ENCODE measurements at regions not wholly inside any gene's neighbourhood (a gene's known extent, or its start where the extent isn't known, plus 50 kb on each side); places are given as distances from the start of the nearest gene placed in this dataset.

GRCh38 chr17:53264730-53265129 is 558.0 kb upstream of the KIF2B start:
- Histone ChIP-seq H2BK12ac (ENCODE audit: low read length in 2 of 2) (no peak overlapping the region), H2BK120ac (ENCODE audit: low read depth, low read length) (no peak overlapping the region), H3K14ac (ENCODE audit: low read length in 2 of 2) (no peak overlapping the region), H3K27me3 (ENCODE audit: control insufficient read depth in 1 of 2, insufficient read depth in 1 of 2, low read length in 2 of 2) (no peaks in the 10 kb centered on the region), H3K18ac (ENCODE audit: low read depth in 1 of 2, low read length in 2 of 2) (no peak overlapping the region), H3K4me1 (ENCODE audit: control insufficient read depth, insufficient read depth, low read depth, low read length) (no peaks in the 10 kb centered on the region), H3K27ac (ENCODE audit: low read length, poor library complexity, severe bottlenecking) (no peak overlapping the region), H4K8ac (ENCODE audit: low read length) (no peak overlapping the region), H2AK5ac (ENCODE audit: low read length, severe bottlenecking) (no peak overlapping the region), H3K4ac (ENCODE audit: low read depth in 1 of 2, low read length in 2 of 2) (no peak overlapping the region), H3K36me3 (ENCODE audit: control insufficient read depth in 1 of 2, insufficient read depth in 2 of 2, low read depth in 1 of 2, low read length in 2 of 2) (no peaks in the 10 kb centered on the region), H3K4me2 (ENCODE audit: low read length, poor library complexity, severe bottlenecking) (no peak overlapping the region), H2AFZ (ENCODE audit: low read depth, low read length) (no peak overlapping the region), H4K91ac (ENCODE audit: low read length) (no peak overlapping the region), H3K23ac (ENCODE audit: low read length in 2 of 2) (no peak overlapping the region), H2BK15ac (ENCODE audit: low read depth, poor library complexity, severe bottlenecking) (no peak overlapping the region), H2BK5ac (ENCODE audit: low read depth, low read length, poor library complexity, severe bottlenecking) (no peak overlapping the region), H3K79me1 (replicated peaks; ENCODE audit: low read length, poor library complexity, severe bottlenecking) (no peaks in the 10 kb centered on the region), H3K9ac (ENCODE audit: low read length) (no peak overlapping the region), H3K4me3 (ENCODE audit: insufficient read depth in 1 of 2, low read depth in 1 of 2, low read length in 2 of 2) (no peak overlapping the region), H3K9me3 (ENCODE audit: control insufficient read depth, low read length) (no peaks in the 10 kb centered on the region)
- WGBS, result no CpG with 5 or more reads among the region's 1 CpG
- DNase-seq, result no peak

- Histone ChIP-seq H3K23ac (ENCODE audit: low read length in 2 of 2) (no peak overlapping the region), H2AK5ac (ENCODE audit: low read length, severe bottlenecking) (no peak overlapping the region), H2BK15ac (ENCODE audit: low read depth, poor library complexity, severe bottlenecking) (no peak overlapping the region), H2BK12ac (ENCODE audit: low read length in 2 of 2) (no peak overlapping the region), H2BK120ac (ENCODE audit: low read depth, low read length) (no peak overlapping the region), H3K4me1 (ENCODE audit: control insufficient read depth, insufficient read depth, low read depth, low read length) (no peaks in the 10 kb centered on the region), H3K9me3 (ENCODE audit: control insufficient read depth, low read length) (peaks cover 17% of the 10 kb centered on the region), H4K91ac (ENCODE audit: low read length) (no peak overlapping the region), H3K27me3 (ENCODE audit: control insufficient read depth in 1 of 2, insufficient read depth in 1 of 2, low read length in 2 of 2) (no peaks in the 10 kb centered on the region), H3K27ac (ENCODE audit: low read length, poor library complexity, severe bottlenecking) (no peak overlapping the region), H3K4me3 (ENCODE audit: insufficient read depth in 1 of 2, low read depth in 1 of 2, low read length in 2 of 2) (no peak overlapping the region), H3K14ac (ENCODE audit: low read length in 2 of 2) (no peak overlapping the region), H3K79me1 (replicated peaks; ENCODE audit: low read length, poor library complexity, severe bottlenecking) (no peaks in the 10 kb centered on the region), H3K36me3 (ENCODE audit: control insufficient read depth in 1 of 2, insufficient read depth in 2 of 2, low read depth in 1 of 2, low read length in 2 of 2) (no peaks in the 10 kb centered on the region), H2BK5ac (ENCODE audit: low read depth, low read length, poor library complexity, severe bottlenecking) (no peak overlapping the region), H2AFZ (ENCODE audit: low read depth, low read length) (no peak overlapping the region), H3K18ac (ENCODE audit: low read depth in 1 of 2, low read length in 2 of 2) (no peak overlapping the region), H3K9ac (ENCODE audit: low read length) (no peak overlapping the region), H3K4ac (ENCODE audit: low read depth in 1 of 2, low read length in 2 of 2) (no peak overlapping the region), H3K4me2 (ENCODE audit: low read length, poor library complexity, severe bottlenecking) (no peak overlapping the region), H4K8ac (ENCODE audit: low read length) (no peak overlapping the region)
- 0% methylated on average over 1 of the region's 1 CpG for WGBS
- DNase-seq, result no peak
Measured at GRCh38 chr17:53253956-53254597, 568.6 kb upstream of the KIF2B start.

DNA sequence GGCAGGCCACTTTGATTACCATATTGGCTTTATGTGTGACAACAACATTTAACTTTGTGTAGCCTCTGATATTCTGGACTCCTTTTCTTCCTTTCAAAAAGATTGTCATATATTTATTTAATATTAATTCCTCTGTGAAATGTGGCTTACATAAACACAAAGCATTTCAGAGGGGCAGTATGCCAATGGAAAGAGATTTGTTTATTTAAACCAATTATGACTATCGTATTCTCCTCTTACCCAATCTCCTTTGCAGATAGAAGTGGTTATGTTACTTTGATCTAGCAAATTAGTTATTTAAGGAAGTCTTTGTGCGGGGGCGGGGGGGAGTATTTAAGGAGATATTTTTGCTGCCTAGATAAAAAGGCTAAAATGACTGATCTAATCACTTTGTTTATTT is 573.7 kb upstream of the KIF2B start:
- Histone ChIP-seq H2AK5ac (ENCODE audit: low read length, severe bottlenecking) (no peak overlapping the region), H3K4me2 (ENCODE audit: low read length, poor library complexity, severe bottlenecking) (no peak overlapping the region), H3K27me3 (ENCODE audit: control insufficient read depth in 1 of 2, insufficient read depth in 1 of 2, low read length in 2 of 2) (no peaks in the 10 kb centered on the region), H3K36me3 (ENCODE audit: control insufficient read depth in 1 of 2, insufficient read depth in 2 of 2, low read depth in 1 of 2, low read length in 2 of 2) (no peaks in the 10 kb centered on the region), H3K4me3 (ENCODE audit: insufficient read depth in 1 of 2, low read depth in 1 of 2, low read length in 2 of 2) (no peak overlapping the region), H2BK120ac (ENCODE audit: low read depth, low read length) (no peak overlapping the region), H3K14ac (ENCODE audit: low read length in 2 of 2) (no peak overlapping the region), H2BK5ac (ENCODE audit: low read depth, low read length, poor library complexity, severe bottlenecking) (no peak overlapping the region), H3K9me3 (ENCODE audit: control insufficient read depth, low read length) (peaks cover 6% of the 10 kb centered on the region), H3K18ac (ENCODE audit: low read depth in 1 of 2, low read length in 2 of 2) (no peak overlapping the region), H2BK15ac (ENCODE audit: low read depth, poor library complexity, severe bottlenecking) (no peak overlapping the region), H3K4ac (ENCODE audit: low read depth in 1 of 2, low read length in 2 of 2) (no peak overlapping the region), H3K23ac (ENCODE audit: low read length in 2 of 2) (no peak overlapping the region), H2AFZ (ENCODE audit: low read depth, low read length) (no peak overlapping the region), H2BK12ac (ENCODE audit: low read length in 2 of 2) (no peak overlapping the region), H3K27ac (ENCODE audit: low read length, poor library complexity, severe bottlenecking) (no peak overlapping the region), H3K79me1 (replicated peaks; ENCODE audit: low read length, poor library complexity, severe bottlenecking) (no peaks in the 10 kb centered on the region), H4K8ac (ENCODE audit: low read length) (no peak overlapping the region), H4K91ac (ENCODE audit: low read length) (no peak overlapping the region), H3K9ac (ENCODE audit: low read length) (no peak overlapping the region), H3K4me1 (ENCODE audit: control insufficient read depth, insufficient read depth, low read depth, low read length) (no peaks in the 10 kb centered on the region)
- no peak for DNase-seq
- WGBS, result 60% methylated on average over 1 of the region's 3 CpGs

DNA sequence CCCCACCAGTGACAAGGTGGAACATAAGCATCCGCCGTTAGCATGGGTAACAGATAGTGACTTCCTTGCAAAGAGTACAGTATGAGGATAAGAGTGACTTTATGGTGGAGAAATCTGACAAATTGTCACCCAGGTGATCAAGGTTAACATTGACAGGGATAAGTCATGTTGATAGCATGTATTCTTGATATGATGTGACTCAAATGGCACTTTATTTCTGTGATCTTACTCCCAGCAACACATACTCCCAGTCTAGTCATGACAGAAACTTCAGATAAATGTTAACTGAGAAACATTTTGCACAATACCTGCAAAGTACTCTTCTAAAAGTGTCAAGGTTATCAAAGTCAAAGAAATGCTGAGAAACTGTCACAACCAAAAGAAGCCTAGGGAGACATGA is 588.6 kb upstream of the KIF2B start:
- H3K14ac ChIP-seq (ENCODE audit: low read length in 2 of 2), result no peak overlapping the region
- no peak overlapping the region for H3K4ac ChIP-seq (ENCODE audit: low read depth in 1 of 2, low read length in 2 of 2)
- 98% methylated on average over 2 of the region's 2 CpGs for WGBS
- H3K79me1 ChIP-seq (replicated peaks; ENCODE audit: low read length, poor library complexity, severe bottlenecking), result no peaks in the 10 kb centered on the region
- no peak overlapping the region for H3K27ac ChIP-seq (ENCODE audit: low read length, poor library complexity, severe bottlenecking)
- no peak overlapping the region for H3K4me3 ChIP-seq (ENCODE audit: insufficient read depth in 1 of 2, low read depth in 1 of 2, low read length in 2 of 2)
- no peak overlapping the region for H4K8ac ChIP-seq (ENCODE audit: low read length)
- H2AFZ ChIP-seq (ENCODE audit: low read depth, low read length), result no peak overlapping the region
- H3K4me2 ChIP-seq (ENCODE audit: low read length, poor library complexity, severe bottlenecking), result no peak overlapping the region
- H3K23ac ChIP-seq (ENCODE audit: low read length in 2 of 2), result no peak overlapping the region
- H3K18ac ChIP-seq (ENCODE audit: low read depth in 1 of 2, low read length in 2 of 2), result no peak overlapping the region
- no peak overlapping the region for H2BK120ac ChIP-seq (ENCODE audit: low read depth, low read length)
- no peak overlapping the region for H2BK12ac ChIP-seq (ENCODE audit: low read length in 2 of 2)
- no peak for DNase-seq
- H4K91ac ChIP-seq (ENCODE audit: low read length), result no peak overlapping the region
- H2BK5ac ChIP-seq (ENCODE audit: low read depth, low read length, poor library complexity, severe bottlenecking), result no peak overlapping the region
- H3K9me3 ChIP-seq (ENCODE audit: control insufficient read depth, low read length), result peaks cover 19% of the 10 kb centered on the region
- no peaks in the 10 kb centered on the region for H3K27me3 ChIP-seq (ENCODE audit: control insufficient read depth in 1 of 2, insufficient read depth in 1 of 2, low read length in 2 of 2)
- no peaks in the 10 kb centered on the region for H3K36me3 ChIP-seq (ENCODE audit: control insufficient read depth in 1 of 2, insufficient read depth in 2 of 2, low read depth in 1 of 2, low read length in 2 of 2)
- H3K9ac ChIP-seq (ENCODE audit: low read length), result no peak overlapping the region
- H2BK15ac ChIP-seq (ENCODE audit: low read depth, poor library complexity, severe bottlenecking), result no peak overlapping the region
- no peaks in the 10 kb centered on the region for H3K4me1 ChIP-seq (ENCODE audit: control insufficient read depth, insufficient read depth, low read depth, low read length)
- H2AK5ac ChIP-seq (ENCODE audit: low read length, severe bottlenecking), result no peak overlapping the region

Measured in mesenchymal stem cell (in vitro differentiated cells and primary cell).